ENCODE measurements at regions not wholly inside any gene's neighbourhood (a gene's known extent, or its start where the extent isn't known, plus 50 kb on each side); places are given as distances from the start of the nearest gene placed in this dataset.

- TF ChIP-seq POLR2A (IDR thresholded peaks at IDR 0.05) (no peak), CTCF (IDR thresholded peaks at IDR 0.05) (no peak)
- Histone ChIP-seq H3K4me3 (replicated peaks in 1 of 3) (no peak overlapping the region), H3K9me3 (no peaks in the 10 kb centered on the region), H3K27me3 (no peaks in the 10 kb centered on the region), H3K27ac (no peak overlapping the region), H3K36me3 (no peaks in the 10 kb centered on the region), H3K4me1 (no peaks in the 10 kb centered on the region)
- WGBS, 2 donors, result 93 to 94% methylated on average over 4 of the region's 4 CpGs
- intact Hi-C loops (cut with DNase I), result no loop called here
- no peak for DNase-seq
These were observed 992.0 kb upstream of the ZEB2 start for GRCh38 chr2:145511946-145512345.

GRCh38 chr2:145503511-145503910 is 983.6 kb upstream of the ZEB2 start:
- Histone ChIP-seq H3K27ac (no peak overlapping the region), H3K9me3 (no peaks in the 10 kb centered on the region), H3K4me1 (no peaks in the 10 kb centered on the region), H3K27me3 (no peaks in the 10 kb centered on the region), H3K4me3 (replicated peaks in 1 of 3) (no peak overlapping the region), H3K36me3 (no peaks in the 10 kb centered on the region)
- DNase-seq, result no peak
- no peak for TF ChIP-seq CTCF (IDR thresholded peaks at IDR 0.05)
- no peak for TF ChIP-seq POLR2A (IDR thresholded peaks at IDR 0.05)
- 58 to 70% methylated on average over 3 of the region's 3 CpGs for WGBS, 2 donors
- intact Hi-C loops (cut with DNase I), result no loop called here

- DNase-seq, result no peak
- H3K4me1 ChIP-seq, result no peaks in the 10 kb centered on the region
- H3K9me3 ChIP-seq, result no peaks in the 10 kb centered on the region
- H3K36me3 ChIP-seq, result no peaks in the 10 kb centered on the region
- no peaks in the 10 kb centered on the region for H3K27me3 ChIP-seq
- intact Hi-C loops (cut with DNase I), result no loop called here
- H3K4me3 ChIP-seq (replicated peaks in 1 of 3), result no peak overlapping the region
- H3K27ac ChIP-seq, result no peak overlapping the region
- 81 to 85% methylated on average over 3 of the region's 3 CpGs for WGBS, 2 donors
- TF ChIP-seq POLR2A (IDR thresholded peaks at IDR 0.05) (no peak), CTCF (IDR thresholded peaks at IDR 0.05) (no peak)
These were observed 982.0 kb upstream of the ZEB2 start for GRCh38 chr2:145501920-145502319.

- Histone ChIP-seq H3K9me3 (no peaks in the 10 kb centered on the region), H3K36me3 (no peaks in the 10 kb centered on the region), H3K4me3 (replicated peaks in 1 of 3) (no peak overlapping the region), H3K4me1 (no peaks in the 10 kb centered on the region), H3K27me3 (no peaks in the 10 kb centered on the region), H3K27ac (no peak overlapping the region)
- WGBS, 2 donors, result 94 to 95% methylated on average over 3 of the region's 3 CpGs
- no peak for DNase-seq
- intact Hi-C loops (cut with DNase I), result no loop called here
- TF ChIP-seq POLR2A (IDR thresholded peaks at IDR 0.05), result no peak
- no peak for TF ChIP-seq CTCF (IDR thresholded peaks at IDR 0.05)
These were observed 975.7 kb upstream of the ZEB2 start for GRCh38 chr2:145495590-145495989.

GRCh38 chr2:145494441-145494840 is 974.5 kb upstream of the ZEB2 start:
- intact Hi-C loops (cut with DNase I), result no loop called here
- Histone ChIP-seq H3K4me3 (replicated peaks in 1 of 3) (no peak overlapping the region), H3K4me1 (no peaks in the 10 kb centered on the region), H3K36me3 (no peaks in the 10 kb centered on the region), H3K27ac (no peak overlapping the region), H3K9me3 (no peaks in the 10 kb centered on the region), H3K27me3 (no peaks in the 10 kb centered on the region)
- 81% methylated on average over 1 of the region's 1 CpG for WGBS, 2 donors
- DNase-seq, result no peak
- TF ChIP-seq POLR2A (IDR thresholded peaks at IDR 0.05), result no peak
- TF ChIP-seq CTCF (IDR thresholded peaks at IDR 0.05), result no peak
